ENCODE measurements at regions not wholly inside any gene's neighbourhood (a gene's known extent, or its start where the extent isn't known, plus 50 kb on each side); places are given as distances from the start of the nearest gene placed in this dataset.
"Not testable (repeated sequence)": the region's sequence is repeated elsewhere in the genome, so short reads cannot be mapped to it uniquely, and the experiment has no call there.

- DNase-seq = no peak
Measured at GRCh38 chr6:160804639-160805038, 102.6 kb downstream of the PLG start.

GRCh38 chr6:160808263-160808662 lies 106.2 kb downstream of the PLG start:
- DNase-seq = no peak

- DNase-seq = no peak
Measured at GRCh38 chr6:160810238-160810637, 108.2 kb downstream of the PLG start.

- DNase-seq = no peak
Measured at GRCh38 chr6:160812097-160812496, 110.1 kb downstream of the PLG start.

GRCh38 chr6:160818934-160819333 lies 116.9 kb downstream of the PLG start:
- no peak for DNase-seq

GRCh38 chr6:160820661-160821060 lies 118.6 kb downstream of the PLG start:
- DNase-seq = not testable (repeated sequence)

DNA sequence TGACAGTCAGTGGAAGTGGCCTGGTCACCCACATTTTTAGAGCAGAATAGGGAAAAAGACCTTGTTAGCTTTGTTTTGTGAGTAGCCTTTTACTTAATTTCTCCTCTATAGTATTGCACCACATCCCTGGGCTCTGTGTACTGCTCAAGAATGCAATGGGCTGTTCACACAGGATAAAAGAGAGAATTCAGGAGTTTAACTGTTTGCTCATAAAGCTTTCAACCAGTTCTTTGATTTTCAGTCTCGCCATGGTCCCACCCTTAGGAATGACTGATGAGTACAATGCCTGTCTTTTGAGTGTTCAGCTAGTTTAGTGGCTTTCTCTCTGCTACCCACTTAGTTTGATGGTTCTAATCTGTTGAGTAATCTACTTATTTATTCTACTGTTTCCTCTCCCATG lies 129.7 kb downstream of the PLG start:
- DNase-seq = no peak

DNA sequence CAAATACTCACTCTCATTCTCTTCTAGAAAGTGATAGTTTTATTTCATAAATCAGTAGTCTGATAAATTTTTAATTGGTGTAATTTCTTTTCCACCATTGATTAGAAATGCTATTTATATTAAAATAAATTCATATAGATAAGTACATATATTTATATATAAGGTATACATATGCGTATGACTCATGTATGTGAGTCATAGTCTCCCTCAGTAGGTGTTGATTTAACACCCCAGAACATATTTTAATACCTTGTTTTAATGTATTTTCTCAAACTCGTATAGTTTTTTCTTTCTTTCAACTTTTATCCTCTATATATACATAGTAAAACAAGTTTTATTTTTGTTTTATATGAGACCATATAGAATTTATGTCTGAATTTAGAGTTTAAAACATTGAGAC lies 130.4 kb downstream of the PLG start:
- no peak for DNase-seq

- no peak for DNase-seq
Measured at GRCh38 chr6:160837146-160837545, 135.1 kb downstream of the PLG start.

DNA sequence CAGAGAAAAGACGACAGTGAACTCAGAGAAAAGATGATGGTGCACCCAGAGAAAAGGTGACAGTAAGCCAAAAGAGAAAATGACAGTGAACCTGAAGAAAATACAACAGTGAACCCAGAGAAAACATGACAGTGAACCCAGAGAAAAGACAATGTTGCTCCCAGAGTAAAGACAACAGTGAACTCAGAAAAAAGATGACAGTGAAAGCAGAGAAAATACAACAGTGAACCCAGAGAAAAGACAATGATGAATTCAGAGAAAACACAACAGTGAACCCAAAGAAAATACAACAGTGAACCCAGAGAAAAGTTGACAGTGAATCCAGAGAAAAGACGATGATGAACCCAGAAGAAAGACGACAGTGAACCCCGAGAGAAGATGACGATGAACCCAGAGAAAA lies 140.5 kb upstream of the MAP3K4 start:
- DNase-seq = no peak

GRCh38 chr6:160853946-160854345 lies 137.6 kb upstream of the MAP3K4 start:
- no peak for DNase-seq

- no peak for DNase-seq
Measured at GRCh38 chr6:160858886-160859285, 132.7 kb upstream of the MAP3K4 start.

GRCh38 chr6:160859822-160860221 lies 131.7 kb upstream of the MAP3K4 start:
- DNase-seq = no peak

GRCh38 chr6:160861824-160862223 lies 129.7 kb upstream of the MAP3K4 start:
- no peak for DNase-seq

- no peak for DNase-seq
Measured at GRCh38 chr6:160863782-160864181, 127.8 kb upstream of the MAP3K4 start.

- no peak for DNase-seq
Measured at GRCh38 chr6:160871320-160871719, 120.2 kb upstream of the MAP3K4 start.

- DNase-seq = no peak
Measured at GRCh38 chr6:160881148-160881808, 110.3 kb upstream of the MAP3K4 start.

DNA sequence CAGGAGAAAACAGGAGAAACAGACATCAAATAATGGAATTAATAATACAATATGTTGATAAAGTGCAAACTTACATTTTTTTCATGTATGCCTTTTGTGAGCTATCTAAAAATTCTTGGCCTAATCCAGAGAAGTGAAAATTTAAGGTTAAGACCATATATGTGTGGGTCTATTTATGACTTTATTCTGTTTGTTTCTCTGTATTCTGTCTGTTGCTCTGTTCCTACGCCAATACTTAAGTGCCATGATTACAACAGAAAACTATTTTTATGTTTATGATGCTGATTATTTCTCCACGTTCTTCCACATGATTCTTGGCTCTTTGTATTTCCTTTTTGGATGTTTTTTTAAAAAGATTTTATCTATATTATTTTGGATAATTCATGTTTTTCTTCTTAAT lies 109.6 kb upstream of the MAP3K4 start:
- no peak for DNase-seq

DNA sequence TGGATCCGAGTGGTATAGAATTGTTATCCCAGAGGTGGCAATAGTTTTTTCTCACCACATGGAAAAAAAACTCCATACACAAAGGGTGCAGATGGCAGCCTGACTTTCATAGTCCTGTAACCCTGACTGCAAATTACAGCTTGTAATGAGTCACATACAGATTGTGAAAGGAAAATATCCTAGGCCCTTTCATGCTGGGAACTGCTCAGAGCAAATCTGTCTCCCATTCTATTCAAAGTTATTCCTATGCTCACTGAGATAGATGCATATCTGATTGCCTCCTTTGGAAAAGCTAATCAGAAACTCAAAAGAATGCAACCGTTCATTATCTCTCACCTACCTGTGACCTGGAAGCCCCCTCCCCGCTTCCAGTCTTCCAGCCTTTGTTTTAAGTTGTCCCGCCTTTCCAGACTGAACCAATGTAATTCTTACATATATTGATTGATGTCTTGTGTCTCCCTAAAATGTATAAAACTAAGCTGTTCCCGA lies 108.7 kb upstream of the MAP3K4 start:
- no peak for DNase-seq

DNA sequence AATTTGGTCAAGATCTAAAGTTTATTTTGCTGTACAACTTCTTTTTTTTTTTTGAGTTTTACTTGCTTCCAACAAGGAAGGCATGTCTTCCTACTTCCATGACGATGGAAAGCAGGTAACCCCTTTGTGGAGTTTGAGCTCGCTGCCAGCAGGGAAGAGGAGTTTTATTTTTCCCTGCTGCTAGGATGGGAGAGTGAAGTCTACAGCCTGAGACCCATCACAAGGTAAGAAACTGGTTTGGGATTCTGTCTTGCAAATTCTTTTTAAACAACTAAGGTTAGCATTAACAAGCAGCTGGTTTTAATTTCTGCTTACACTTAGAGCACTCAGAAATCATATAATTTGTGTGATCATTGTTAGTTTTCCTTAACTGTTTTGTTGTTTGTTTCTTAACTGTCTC lies 108.0 kb upstream of the MAP3K4 start:
- DNase-seq = no peak

GRCh38 chr6:160883999-160884398 lies 107.6 kb upstream of the MAP3K4 start:
- DNase-seq = no peak

DNA sequence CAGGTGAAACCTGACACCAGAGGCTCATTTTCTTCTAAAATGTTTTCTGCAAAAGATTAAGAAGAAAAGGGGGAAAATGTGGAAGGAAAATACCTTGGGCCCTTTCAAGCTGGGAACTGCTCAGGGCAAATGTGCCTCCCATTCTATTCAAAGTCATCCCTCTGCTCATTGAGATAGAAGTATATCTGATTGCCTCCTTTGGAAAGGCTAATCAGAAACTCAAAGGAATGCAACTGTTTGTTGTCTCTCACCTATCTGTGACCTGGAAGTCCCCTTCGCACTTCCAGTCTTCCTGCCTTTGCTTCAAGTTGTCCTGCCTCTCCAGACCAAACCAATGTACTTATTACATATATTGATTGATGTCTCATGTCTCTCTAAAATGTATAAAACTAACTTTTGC lies 102.4 kb upstream of the MAP3K4 start:
- not testable (repeated sequence) for DNase-seq

GRCh38 chr6:160891690-160892089 lies 99.9 kb upstream of the MAP3K4 start:
- DNase-seq = no peak

- DNase-seq = no peak
Measured at GRCh38 chr6:160895562-160895961, 96.0 kb upstream of the MAP3K4 start.

- DNase-seq = no peak
Measured at GRCh38 chr6:160899671-160900430, 91.7 kb upstream of the MAP3K4 start.

Data from stimulated activated CD8-positive, alpha-beta memory T cell treated with anti-CD3 and anti-CD28 coated beads, Interleukin-4, amount 100 ng/mL, for 48 hours (primary cell).